ENCODE measurements at regions not wholly inside any gene's neighbourhood (a gene's known extent, or its start where the extent isn't known, plus 50 kb on each side); places are given as distances from the start of the nearest gene placed in this dataset.

DNA sequence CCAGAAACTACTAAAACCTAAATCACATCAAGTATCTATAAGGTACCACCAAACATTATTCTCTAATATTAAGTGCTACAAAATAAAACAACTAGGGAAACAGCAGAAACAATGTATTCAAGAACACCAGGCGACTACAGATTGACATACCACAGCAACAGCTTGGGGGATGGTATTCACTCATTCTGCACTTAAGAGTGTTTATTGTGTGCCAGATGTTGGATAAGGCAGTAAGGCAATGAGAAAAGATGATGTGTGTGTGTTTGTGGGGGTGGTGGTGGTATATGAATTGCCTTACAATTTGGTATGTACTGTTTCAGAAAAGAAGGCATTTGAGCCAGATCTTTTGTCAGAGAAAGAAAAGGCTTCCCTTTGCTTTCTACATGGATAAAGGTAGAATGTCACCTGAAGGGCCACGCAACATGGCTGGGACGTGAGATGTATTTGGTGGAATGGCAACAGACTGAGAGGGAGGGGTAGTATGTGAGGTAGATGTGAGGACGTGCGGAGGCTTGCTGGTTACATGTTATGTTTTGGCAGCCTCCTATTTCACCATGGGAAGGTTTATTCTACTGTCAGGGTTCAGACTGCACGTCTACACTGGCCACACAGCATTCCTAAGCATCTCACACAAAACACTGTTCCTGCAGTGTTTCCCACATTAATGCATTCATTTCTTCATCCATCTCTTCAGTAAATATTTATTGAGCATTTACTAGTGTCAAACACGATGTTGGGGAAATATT is 300.7 kb downstream of the KLF12 start:
- TF ChIP-seq, protein P1, sequence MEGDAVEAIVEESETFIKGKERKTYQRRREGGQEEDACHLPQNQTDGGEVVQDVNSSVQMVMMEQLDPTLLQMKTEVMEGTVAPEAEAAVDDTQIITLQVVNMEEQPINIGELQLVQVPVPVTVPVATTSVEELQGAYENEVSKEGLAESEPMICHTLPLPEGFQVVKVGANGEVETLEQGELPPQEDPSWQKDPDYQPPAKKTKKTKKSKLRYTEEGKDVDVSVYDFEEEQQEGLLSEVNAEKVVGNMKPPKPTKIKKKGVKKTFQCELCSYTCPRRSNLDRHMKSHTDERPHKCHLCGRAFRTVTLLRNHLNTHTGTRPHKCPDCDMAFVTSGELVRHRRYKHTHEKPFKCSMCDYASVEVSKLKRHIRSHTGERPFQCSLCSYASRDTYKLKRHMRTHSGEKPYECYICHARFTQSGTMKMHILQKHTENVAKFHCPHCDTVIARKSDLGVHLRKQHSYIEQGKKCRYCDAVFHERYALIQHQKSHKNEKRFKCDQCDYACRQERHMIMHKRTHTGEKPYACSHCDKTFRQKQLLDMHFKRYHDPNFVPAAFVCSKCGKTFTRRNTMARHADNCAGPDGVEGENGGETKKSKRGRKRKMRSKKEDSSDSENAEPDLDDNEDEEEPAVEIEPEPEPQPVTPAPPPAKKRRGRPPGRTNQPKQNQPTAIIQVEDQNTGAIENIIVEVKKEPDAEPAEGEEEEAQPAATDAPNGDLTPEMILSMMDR (IDR thresholded peaks at IDR 0.05; ENCODE audit: poor library complexity, severe bottlenecking) = no peak
- TF ChIP-seq POLR2AphosphoS5 (IDR thresholded peaks at IDR 0.05) (no peak), SMC3 (conservative IDR thresholded peaks at IDR 0.05; ENCODE audit: poor library complexity) (no peak)

Data from neural cell (in vitro differentiated cells).